ENCODE measurements at regions not wholly inside any gene's neighbourhood (a gene's known extent, or its start where the extent isn't known, plus 50 kb on each side); places are given as distances from the start of the nearest gene placed in this dataset.

- Mint-ChIP-seq H3K27ac (no peak overlapping the region), H3K9me3 (peaks cover 19% of the 10 kb centered on the region), H3K4me3 (ENCODE audit: low read depth) (no peak overlapping the region), H3K4me1 (ENCODE audit: low read depth) (no peaks in the 10 kb centered on the region), H3K27me3 (ENCODE audit: low read depth) (no peaks in the 10 kb centered on the region), H3K36me3 (ENCODE audit: low read depth) (no peaks in the 10 kb centered on the region)
- intact Hi-C loops (cut with micrococcal nuclease) = no loop called here
- no peak for DNase-seq (ENCODE audit: low spot score)
Measured at GRCh38 chr5:3024976-3025375, 273.5 kb upstream of the IRX2 start.

GRCh38 chr5:3024554-3024953 lies 273.1 kb upstream of the IRX2 start:
- Mint-ChIP-seq H3K27ac (no peak overlapping the region), H3K9me3 (peaks cover 19% of the 10 kb centered on the region), H3K27me3 (ENCODE audit: low read depth) (no peaks in the 10 kb centered on the region), H3K4me1 (ENCODE audit: low read depth) (no peaks in the 10 kb centered on the region), H3K4me3 (ENCODE audit: low read depth) (no peak overlapping the region), H3K36me3 (ENCODE audit: low read depth) (no peaks in the 10 kb centered on the region)
- DNase-seq (ENCODE audit: low spot score) = no peak
- intact Hi-C loops (cut with micrococcal nuclease) = no loop called here

- H3K27ac Mint-ChIP-seq = no peak overlapping the region
- no peaks in the 10 kb centered on the region for H3K36me3 Mint-ChIP-seq (ENCODE audit: low read depth)
- H3K9me3 Mint-ChIP-seq = peaks cover 20% of the 10 kb centered on the region
- intact Hi-C loops (cut with micrococcal nuclease) = no loop called here
- no peaks in the 10 kb centered on the region for H3K4me1 Mint-ChIP-seq (ENCODE audit: low read depth)
- H3K27me3 Mint-ChIP-seq (ENCODE audit: low read depth) = no peaks in the 10 kb centered on the region
- DNase-seq (ENCODE audit: low spot score) = no peak
- no peak overlapping the region for H3K4me3 Mint-ChIP-seq (ENCODE audit: low read depth)
Measured at GRCh38 chr5:3024126-3024525, 272.6 kb upstream of the IRX2 start.

- no peak for DNase-seq (ENCODE audit: low spot score)
- intact Hi-C loops (cut with micrococcal nuclease) = no loop called here
- H3K27me3 Mint-ChIP-seq (ENCODE audit: low read depth) = no peaks in the 10 kb centered on the region
Measured at GRCh38 chr5:3023656-3024055, 272.2 kb upstream of the IRX2 start.

GRCh38 chr5:3022665-3023064 lies 271.2 kb upstream of the IRX2 start:
- DNase-seq (ENCODE audit: low spot score) = no peak
- intact Hi-C loops (cut with micrococcal nuclease) = no loop called here
- Mint-ChIP-seq H3K36me3 (ENCODE audit: low read depth) (no peaks in the 10 kb centered on the region), H3K9me3 (peaks cover 20% of the 10 kb centered on the region), H3K27ac (no peak overlapping the region), H3K4me1 (ENCODE audit: low read depth) (no peaks in the 10 kb centered on the region), H3K4me3 (ENCODE audit: low read depth) (no peak overlapping the region), H3K27me3 (ENCODE audit: low read depth) (no peaks in the 10 kb centered on the region)

More at GRCh38 chr5:3023656-3024055, 272.2 kb upstream of the IRX2 start:
- Mint-ChIP-seq H3K9me3 (peaks cover 24% of the 10 kb centered on the region), H3K4me1 (ENCODE audit: low read depth) (no peaks in the 10 kb centered on the region), H3K36me3 (ENCODE audit: low read depth) (no peaks in the 10 kb centered on the region), H3K4me3 (ENCODE audit: low read depth) (no peak overlapping the region), H3K27ac (no peak overlapping the region)

- Mint-ChIP-seq H3K4me1 (ENCODE audit: low read depth) (no peaks in the 10 kb centered on the region), H3K9me3 (peaks cover 20% of the 10 kb centered on the region), H3K36me3 (ENCODE audit: low read depth) (no peaks in the 10 kb centered on the region), H3K27ac (no peak overlapping the region), H3K4me3 (ENCODE audit: low read depth) (no peak overlapping the region), H3K27me3 (ENCODE audit: low read depth) (no peaks in the 10 kb centered on the region)
- no peak for DNase-seq (ENCODE audit: low spot score)
- intact Hi-C loops (cut with micrococcal nuclease) = no loop called here
Measured at GRCh38 chr5:3020426-3020825, 268.9 kb upstream of the IRX2 start.

- no peaks in the 10 kb centered on the region for H3K36me3 Mint-ChIP-seq (ENCODE audit: low read depth)
- no peak overlapping the region for H3K4me3 Mint-ChIP-seq (ENCODE audit: low read depth)
- DNase-seq (ENCODE audit: low spot score) = no peak
Measured at GRCh38 chr5:3019045-3019444, 267.6 kb upstream of the IRX2 start.

GRCh38 chr5:3011764-3012017 lies 260.2 kb upstream of the IRX2 start:
- H3K4me3 Mint-ChIP-seq (ENCODE audit: low read depth) = no peak overlapping the region
- peaks cover 21% of the 10 kb centered on the region for H3K9me3 Mint-ChIP-seq
- H3K4me1 Mint-ChIP-seq (ENCODE audit: low read depth) = no peaks in the 10 kb centered on the region
- H3K27ac Mint-ChIP-seq = no peak overlapping the region
- H3K36me3 Mint-ChIP-seq (ENCODE audit: low read depth) = no peaks in the 10 kb centered on the region
- H3K27me3 Mint-ChIP-seq (ENCODE audit: low read depth) = no peaks in the 10 kb centered on the region
- DNase-seq (ENCODE audit: low spot score) = no peak
- intact Hi-C loops (cut with micrococcal nuclease) = no loop called here

More at GRCh38 chr5:3019045-3019444, 267.6 kb upstream of the IRX2 start:
- Mint-ChIP-seq H3K27me3 (ENCODE audit: low read depth) (no peaks in the 10 kb centered on the region), H3K4me1 (ENCODE audit: low read depth) (no peaks in the 10 kb centered on the region), H3K27ac (no peak overlapping the region), H3K9me3 (peaks cover 20% of the 10 kb centered on the region)
- intact Hi-C loops (cut with micrococcal nuclease) = no loop called here

- Mint-ChIP-seq H3K36me3 (ENCODE audit: low read depth) (no peaks in the 10 kb centered on the region), H3K27ac (no peak overlapping the region), H3K4me1 (ENCODE audit: low read depth) (no peaks in the 10 kb centered on the region), H3K4me3 (ENCODE audit: low read depth) (no peak overlapping the region), H3K27me3 (ENCODE audit: low read depth) (no peaks in the 10 kb centered on the region), H3K9me3 (peaks cover 21% of the 10 kb centered on the region)
- no peak for DNase-seq (ENCODE audit: low spot score)
- intact Hi-C loops (cut with micrococcal nuclease) = no loop called here
Measured at GRCh38 chr5:3010953-3011763, 259.7 kb upstream of the IRX2 start.

- intact Hi-C loops (cut with micrococcal nuclease) = no loop called here
- Mint-ChIP-seq H3K4me1 (ENCODE audit: low read depth) (no peaks in the 10 kb centered on the region), H3K27ac (no peak overlapping the region), H3K36me3 (ENCODE audit: low read depth) (no peaks in the 10 kb centered on the region), H3K4me3 (ENCODE audit: low read depth) (no peak overlapping the region), H3K27me3 (ENCODE audit: low read depth) (no peaks in the 10 kb centered on the region), H3K9me3 (peaks cover 21% of the 10 kb centered on the region)
- DNase-seq (ENCODE audit: low spot score) = no peak
Measured at GRCh38 chr5:3010301-3010952, 258.9 kb upstream of the IRX2 start.

- H3K27ac Mint-ChIP-seq = no peak overlapping the region
- H3K9me3 Mint-ChIP-seq = peaks cover 21% of the 10 kb centered on the region
- intact Hi-C loops (cut with micrococcal nuclease) = no loop called here
- DNase-seq (ENCODE audit: low spot score) = no peak
- H3K36me3 Mint-ChIP-seq (ENCODE audit: low read depth) = no peaks in the 10 kb centered on the region
- no peak overlapping the region for H3K4me3 Mint-ChIP-seq (ENCODE audit: low read depth)
- no peaks in the 10 kb centered on the region for H3K27me3 Mint-ChIP-seq (ENCODE audit: low read depth)
- no peaks in the 10 kb centered on the region for H3K4me1 Mint-ChIP-seq (ENCODE audit: low read depth)
Measured at GRCh38 chr5:3009605-3010004, 258.1 kb upstream of the IRX2 start.

GRCh38 chr5:3007577-3007976 lies 256.1 kb upstream of the IRX2 start:
- Mint-ChIP-seq H3K36me3 (ENCODE audit: low read depth) (no peaks in the 10 kb centered on the region), H3K9me3 (peaks cover 22% of the 10 kb centered on the region), H3K27ac (no peak overlapping the region), H3K4me3 (ENCODE audit: low read depth) (no peak overlapping the region), H3K27me3 (ENCODE audit: low read depth) (no peaks in the 10 kb centered on the region), H3K4me1 (ENCODE audit: low read depth) (no peaks in the 10 kb centered on the region)
- DNase-seq (ENCODE audit: low spot score) = no peak
- intact Hi-C loops (cut with micrococcal nuclease) = no loop called here

- no peaks in the 10 kb centered on the region for H3K36me3 Mint-ChIP-seq (ENCODE audit: low read depth)
Measured at GRCh38 chr5:3006961-3007551, 255.6 kb upstream of the IRX2 start.

More at GRCh38 chr5:3006961-3007551, 255.6 kb upstream of the IRX2 start:
- Mint-ChIP-seq H3K4me3 (ENCODE audit: low read depth) (no peak overlapping the region), H3K27me3 (ENCODE audit: low read depth) (no peaks in the 10 kb centered on the region), H3K4me1 (ENCODE audit: low read depth) (no peaks in the 10 kb centered on the region), H3K27ac (no peak overlapping the region), H3K9me3 (peaks cover 25% of the 10 kb centered on the region)
- no peak for DNase-seq (ENCODE audit: low spot score)
- intact Hi-C loops (cut with micrococcal nuclease) = no loop called here
